ENCODE measurements at regions not wholly inside any gene's neighbourhood (a gene's known extent, or its start where the extent isn't known, plus 50 kb on each side); places are given as distances from the start of the nearest gene placed in this dataset.

- TF ChIP-seq CTCF (IDR thresholded peaks at IDR 0.05; ENCODE audit: insufficient read depth, low read length) (no peak), POLR2AphosphoS5 (IDR thresholded peaks at IDR 0.05; ENCODE audit: low read depth) (no peak), SPI1 (IDR thresholded peaks at IDR 0.05; ENCODE audit: borderline replicate concordance, low read depth) (no peak), REST (IDR thresholded peaks at IDR 0.05; ENCODE audit: insufficient replicate concordance, low read depth) (no peak)
Measured at GRCh38 chr7:131845573-131846314, 289.3 kb upstream of the PODXL start.
